ENCODE measurements at regions not wholly inside any gene's neighbourhood (a gene's known extent, or its start where the extent isn't known, plus 50 kb on each side); places are given as distances from the start of the nearest gene placed in this dataset.
"Not testable (repeated sequence)": the region's sequence is repeated elsewhere in the genome, so short reads cannot be mapped to it uniquely, and the experiment has no call there.

DNA sequence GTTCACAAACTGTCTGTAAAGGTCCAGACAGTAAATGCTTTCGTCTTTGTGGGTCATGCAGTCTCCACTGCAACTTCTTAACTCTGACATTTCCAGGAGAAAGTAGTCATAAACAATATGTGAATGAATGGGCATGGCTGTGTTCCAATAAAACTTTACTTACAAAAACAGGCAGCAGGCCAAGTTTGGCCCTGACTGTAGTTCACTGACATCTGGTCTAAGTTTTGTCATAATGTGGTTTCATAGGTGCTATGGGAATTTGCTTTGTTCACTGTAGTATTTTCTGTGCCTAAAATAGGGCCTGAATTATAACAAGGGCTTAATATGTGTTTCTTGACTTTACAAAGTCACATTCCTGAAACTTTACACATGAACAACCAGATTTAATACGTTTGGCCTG, 186.0 kb upstream of the KBTBD8 start:
- DNase-seq, result no peak

DNA sequence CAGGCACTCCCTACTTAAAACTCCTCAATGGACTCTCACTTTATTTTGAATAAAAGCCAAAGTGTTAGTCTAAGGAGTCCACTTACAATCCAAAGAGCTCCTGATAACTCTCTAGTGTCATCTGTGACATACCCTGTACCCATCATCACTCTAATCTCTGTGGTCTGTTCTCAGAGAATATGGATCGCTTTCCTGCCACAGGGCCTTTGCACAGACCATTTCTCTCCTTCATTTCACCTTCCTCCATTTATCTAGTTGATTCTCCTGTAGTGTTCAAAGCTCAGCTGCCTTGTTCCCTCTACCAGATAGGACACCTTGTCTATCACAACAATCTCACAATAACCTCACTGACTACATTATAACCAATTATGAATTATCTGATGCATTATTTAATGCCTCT, 185.4 kb upstream of the KBTBD8 start:
- DNase-seq, result no peak

DNA sequence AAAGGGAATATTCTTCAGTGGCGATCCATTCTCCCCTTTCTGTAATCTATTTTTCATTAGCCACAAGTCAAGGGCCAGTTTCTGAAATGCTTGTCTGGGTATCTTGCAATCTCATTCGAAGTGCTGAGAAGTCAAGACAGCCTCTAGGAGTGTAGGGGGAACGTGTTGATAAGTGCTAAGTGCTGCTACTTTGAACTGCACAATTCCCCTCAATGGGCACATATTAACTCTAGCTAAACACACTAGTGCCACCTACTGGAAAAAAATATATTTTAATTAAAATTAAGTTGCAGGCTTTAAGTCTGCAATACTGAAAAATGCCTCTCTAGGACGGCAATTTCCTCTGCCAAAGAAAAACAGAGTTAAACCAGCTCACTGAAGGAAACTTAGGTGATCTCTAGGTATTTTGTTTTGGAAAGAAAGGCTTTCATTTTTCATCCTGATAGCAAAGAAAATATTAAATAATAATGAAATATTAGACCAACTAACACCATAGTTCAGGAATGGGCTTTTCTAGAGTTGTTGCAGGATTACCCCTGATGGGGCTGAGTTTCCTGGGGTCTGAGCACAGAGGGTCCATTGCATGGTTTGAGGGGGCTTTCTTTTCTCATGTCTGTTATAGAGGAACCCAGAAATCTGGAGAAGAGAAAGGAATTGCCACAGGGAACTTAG, 181.9 kb upstream of the KBTBD8 start:
- DNase-seq, result peak; percentile 59

DNA sequence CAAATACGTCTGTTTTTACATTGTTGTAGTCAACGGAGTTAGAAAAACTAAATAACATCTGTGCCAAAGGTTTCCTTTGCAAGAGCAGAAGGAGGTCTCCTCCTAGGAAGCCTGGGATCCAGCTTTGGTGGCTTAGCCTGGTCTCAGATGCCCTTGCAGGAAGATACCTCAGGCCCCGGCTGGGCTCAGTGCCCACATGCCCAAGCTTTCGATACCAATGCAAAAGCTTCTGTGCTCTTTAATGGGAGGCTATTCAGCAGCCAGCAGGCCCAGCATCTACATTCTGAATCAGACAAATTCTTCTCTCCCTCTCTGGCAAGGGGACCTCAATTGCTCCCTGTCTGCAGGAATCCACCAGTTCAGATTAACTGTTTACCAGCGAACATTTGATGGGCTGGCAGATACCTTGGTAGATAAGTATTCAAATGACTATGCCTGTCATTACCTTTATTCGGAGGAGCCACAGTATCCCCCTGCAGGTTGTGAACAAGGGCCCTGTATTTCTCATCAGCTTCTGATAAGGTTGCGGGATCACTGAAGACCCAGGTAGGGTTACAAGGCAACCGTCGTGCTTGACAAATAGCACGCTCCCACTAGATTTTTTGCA, 180.1 kb upstream of the KBTBD8 start:
- DNase-seq, result no peak

DNA sequence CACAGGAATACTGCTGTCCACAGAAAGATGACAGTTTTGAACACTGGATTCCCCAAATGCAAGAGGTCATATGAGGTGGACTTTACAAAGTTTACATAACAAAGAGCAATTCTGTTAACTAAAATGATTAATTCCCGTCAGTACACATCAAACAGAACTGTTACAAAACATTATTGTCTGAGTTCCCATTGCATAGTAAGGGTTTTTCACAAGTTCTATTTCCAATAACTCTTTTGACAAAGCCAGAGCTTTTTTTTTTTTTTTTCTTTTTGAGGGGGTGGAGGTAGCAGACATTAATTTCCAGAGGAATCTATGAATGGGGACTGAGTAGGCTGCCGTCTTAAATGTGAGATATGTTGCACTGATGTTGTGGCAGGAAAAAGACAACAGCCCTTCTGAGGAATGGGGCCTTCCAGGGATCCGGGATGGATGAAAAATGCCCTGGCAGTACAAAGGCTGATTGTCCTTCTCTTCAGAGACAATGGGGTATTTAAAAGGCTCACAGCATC, 178.1 kb upstream of the KBTBD8 start:
- DNase-seq, result no peak

DNA sequence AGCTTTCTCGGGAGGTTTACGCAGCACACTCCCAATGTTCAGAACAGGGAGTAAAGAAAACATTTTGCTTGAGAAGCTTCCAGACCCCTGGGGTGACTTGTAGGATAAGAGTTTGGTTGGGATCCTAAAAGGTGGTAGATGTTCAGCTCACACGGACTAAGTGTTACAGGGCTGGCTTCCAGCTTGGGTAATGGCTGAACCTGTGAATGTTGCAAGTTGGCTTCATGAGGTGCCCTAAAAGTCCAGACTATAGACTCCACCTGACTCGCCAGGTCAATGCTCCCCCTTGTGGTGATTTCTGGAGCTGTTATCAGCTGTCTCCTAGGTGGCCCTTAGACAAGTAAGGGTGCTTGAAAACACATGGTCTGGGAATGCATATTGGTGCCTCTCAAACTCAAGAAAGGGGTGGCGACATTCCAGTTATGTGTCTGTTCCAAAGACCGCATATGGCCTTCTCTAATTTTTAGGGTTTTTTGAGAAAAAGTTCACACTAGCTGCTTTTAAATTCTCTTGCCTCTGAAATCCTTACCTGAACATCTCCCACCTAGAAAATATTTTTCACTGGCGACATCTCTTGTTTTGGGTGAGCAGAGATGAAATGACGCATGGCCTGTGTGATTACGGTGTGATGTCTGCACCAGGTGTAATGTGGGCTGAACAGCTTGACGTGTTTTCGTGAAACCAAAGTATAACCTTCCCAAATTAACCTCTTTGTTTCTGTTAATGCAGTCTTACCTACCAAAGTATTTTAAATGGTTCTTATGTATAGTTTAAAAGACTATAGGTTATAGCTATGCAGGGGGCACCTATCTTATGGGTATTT, 175.7 kb upstream of the KBTBD8 start:
- DNase-seq, result peak; percentile 59

DNA sequence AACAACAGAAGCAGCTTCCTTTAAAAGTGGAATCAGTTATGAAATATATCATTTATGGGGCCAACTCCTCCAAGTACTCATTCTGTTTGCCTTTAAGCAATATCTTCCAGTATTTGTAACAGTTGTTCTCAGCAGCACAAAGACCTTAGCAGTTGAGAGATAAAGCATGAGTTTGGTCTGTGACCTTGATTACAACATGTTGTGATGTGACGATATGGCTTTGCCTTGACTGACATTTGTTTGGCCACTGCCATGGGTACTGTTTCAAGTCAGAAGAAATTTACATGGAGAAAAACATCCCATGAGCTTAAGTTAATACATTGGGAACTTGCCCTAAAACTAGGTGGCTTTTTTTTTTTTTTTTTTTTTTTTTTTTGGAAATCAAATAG, 175.1 kb upstream of the KBTBD8 start:
- peak; percentile 16 for DNase-seq

DNA sequence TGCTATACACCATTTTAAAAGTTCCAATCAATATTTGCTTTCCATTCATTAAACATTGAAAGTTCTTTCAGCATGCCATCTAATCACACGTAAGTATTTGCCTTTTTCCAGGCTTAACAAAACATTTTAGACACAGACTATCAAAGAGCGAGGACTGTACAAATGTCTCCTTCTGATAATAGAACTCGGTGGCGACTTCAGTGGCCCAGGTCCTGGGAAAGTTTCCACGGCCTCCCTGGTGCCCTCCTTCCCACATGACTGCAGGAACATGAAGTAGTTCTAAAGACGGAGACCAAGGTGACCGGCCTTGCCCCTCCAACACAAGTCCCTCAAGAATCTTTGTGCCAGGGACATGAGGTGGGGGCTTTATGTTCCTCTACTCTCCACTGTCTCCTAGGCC, 174.6 kb upstream of the KBTBD8 start:
- DNase-seq, result no peak

DNA sequence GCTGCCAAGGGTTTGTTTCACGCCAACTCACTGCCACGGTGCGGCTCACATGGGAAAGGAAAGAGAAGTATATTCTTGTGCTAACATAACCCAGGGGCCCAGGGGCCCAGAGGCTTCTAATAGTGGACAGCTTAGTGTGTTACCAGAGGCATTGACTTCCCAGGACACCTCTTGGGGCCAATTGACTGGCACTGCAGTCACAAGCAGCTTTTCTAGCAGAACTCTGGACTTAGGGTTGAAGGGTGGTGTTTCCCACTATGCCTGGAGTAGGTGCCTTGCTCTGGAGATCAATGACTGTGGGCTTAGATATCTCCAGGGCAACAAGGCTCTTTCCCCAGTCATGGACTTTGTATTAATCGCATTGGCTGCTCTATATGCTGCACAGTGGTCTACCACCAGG, 172.7 kb upstream of the KBTBD8 start:
- DNase-seq, result no peak

DNA sequence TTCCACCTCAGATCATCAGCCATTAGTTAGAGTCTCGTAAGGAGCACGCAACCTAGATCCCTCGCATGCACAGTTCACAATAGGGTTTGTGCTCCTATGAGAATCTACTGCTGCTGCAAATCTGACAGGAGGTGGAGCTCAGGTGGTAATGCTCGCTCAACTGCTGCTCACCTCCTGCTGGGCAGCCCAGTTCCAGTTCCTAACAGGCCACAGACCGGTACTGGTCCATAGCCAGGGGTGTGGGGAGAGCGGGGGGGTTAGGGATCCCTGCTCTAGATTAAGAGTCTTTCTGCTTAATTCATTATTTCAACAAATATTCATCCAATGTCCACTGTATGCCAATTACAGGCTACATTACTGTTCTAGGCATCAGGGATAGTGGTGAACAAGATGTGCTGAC, 170.4 kb upstream of the KBTBD8 start:
- DNase-seq, result no peak

DNA sequence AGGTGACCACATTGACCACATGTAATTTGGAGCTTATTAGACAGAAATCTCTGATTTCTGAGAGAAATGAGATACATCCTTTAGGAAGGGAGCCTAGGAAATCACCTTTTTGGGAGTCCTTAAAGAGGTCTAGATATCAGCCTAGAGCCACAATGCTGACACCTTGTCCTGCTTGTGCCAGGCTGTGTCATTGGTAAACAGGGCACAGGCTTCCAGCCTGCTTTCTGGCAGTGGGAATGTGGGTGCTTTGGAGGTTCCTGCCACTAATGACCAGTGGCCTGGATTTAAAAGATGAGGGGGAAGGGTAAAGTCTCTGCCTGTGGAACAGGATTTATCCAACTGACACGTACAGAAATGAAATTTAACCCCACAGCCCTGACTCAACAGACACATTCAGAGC, 169.8 kb upstream of the KBTBD8 start:
- DNase-seq, result no peak

DNA sequence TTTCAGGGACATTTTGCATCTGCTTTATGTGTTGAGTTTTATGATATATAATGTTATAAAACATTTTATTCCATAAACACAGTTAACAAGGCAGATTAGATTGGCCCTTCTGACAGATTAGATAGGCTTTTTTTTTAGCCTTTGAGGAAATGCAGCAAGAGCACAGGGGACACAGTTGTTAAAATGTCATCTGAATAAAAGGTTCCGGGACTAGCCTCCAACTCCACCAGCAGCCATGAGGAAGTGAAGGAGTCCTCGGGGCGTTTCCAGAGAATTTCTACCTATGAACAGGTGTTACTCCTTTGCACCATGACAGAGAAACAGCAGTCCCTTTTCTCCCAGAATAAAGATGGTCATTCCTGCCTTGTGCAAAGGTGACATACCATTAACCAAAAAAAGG, 167.8 kb upstream of the KBTBD8 start:
- no peak for DNase-seq

DNA sequence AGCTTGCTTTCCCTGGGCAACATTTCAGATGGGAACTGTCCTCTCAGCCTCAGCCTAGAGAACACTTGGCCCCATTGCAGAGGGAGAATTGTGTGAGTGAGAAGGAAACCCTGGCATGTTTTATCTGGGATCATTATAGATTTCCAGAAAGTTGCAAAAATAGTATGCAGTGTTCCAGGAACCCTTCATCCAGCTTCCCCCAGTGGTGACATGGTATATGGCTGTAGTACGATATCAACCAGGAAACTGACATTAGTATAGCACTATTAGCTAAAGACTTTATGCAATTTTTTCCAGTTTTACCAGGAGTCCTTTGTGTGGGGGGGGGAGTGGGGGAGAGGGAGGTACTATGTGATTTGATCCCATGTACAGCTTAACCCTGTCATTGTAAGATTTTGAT, 166.2 kb upstream of the KBTBD8 start:
- no peak for DNase-seq

DNA sequence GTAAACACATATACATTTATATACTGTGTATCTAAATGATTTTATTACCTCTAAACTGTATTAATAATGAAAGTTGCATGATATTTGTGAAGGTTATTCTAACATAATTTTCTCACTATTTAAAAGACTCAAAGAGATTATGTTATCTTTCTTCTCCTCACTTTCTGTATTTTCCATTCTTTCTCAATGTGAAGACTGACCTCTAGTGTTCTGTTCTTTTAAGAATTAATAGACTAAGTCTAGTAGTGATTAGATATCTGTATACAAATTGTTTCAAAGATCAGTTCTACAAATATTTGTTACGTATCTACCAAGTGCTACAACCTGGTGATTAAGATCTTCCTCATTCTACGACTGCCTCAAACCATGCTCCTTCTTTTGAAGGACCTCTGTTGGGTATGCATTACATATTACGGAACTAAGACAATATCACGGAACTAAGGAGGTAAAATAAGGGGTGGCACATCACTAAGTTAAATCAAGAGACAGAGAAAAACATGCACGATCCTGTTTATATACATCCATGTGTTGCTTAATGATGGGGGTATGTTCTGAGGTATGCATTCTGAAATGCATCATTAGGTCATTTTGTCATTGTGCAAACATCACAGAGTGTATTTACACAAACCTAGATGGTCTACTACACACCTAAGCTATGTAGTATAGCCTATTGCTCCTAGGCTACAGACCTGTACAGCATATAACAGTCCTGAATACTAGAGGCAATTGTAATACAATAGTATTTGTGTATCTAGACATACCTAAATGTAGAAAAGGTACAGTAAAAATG, 161.5 kb upstream of the KBTBD8 start:
- peak; percentile 22 for DNase-seq

DNA sequence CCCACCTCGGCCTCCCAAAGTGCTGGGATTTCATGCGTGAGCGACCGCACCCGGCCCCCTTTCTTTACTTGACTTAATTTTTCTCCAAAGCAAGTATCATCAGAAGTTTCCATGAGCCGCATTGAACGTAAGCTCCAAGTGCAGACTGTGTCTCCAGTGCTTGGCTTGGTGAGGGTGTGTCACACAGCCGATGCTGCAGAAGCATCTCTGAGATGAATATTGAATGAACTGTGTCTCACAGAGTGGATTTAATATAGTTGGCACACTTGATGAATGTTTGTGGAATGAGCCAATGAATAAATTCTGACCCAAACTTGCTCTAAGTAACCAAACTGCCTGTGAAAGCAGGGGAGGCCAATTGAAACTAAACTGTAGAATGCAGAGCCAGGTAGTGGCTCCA, 159.4 kb upstream of the KBTBD8 start:
- no peak for DNase-seq

DNA sequence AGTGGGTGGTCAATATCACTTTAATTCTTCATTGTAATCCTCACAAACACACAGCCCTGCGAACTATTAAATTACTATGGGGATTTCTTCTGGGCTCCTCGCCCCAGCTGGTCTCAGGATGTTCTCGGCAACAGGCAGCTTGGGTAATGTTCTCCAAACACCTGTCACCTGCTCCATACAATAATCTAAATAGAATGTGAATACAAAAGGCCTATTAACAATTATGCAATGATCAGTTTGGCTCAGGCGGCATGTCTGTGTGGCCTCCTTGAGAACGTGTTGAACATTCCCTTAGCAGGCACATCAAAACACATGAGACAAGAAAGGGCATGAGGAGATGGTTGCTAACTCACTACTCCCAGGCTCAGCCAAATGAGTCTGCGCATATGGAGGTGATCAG, 158.6 kb upstream of the KBTBD8 start:
- DNase-seq, result no peak

DNA sequence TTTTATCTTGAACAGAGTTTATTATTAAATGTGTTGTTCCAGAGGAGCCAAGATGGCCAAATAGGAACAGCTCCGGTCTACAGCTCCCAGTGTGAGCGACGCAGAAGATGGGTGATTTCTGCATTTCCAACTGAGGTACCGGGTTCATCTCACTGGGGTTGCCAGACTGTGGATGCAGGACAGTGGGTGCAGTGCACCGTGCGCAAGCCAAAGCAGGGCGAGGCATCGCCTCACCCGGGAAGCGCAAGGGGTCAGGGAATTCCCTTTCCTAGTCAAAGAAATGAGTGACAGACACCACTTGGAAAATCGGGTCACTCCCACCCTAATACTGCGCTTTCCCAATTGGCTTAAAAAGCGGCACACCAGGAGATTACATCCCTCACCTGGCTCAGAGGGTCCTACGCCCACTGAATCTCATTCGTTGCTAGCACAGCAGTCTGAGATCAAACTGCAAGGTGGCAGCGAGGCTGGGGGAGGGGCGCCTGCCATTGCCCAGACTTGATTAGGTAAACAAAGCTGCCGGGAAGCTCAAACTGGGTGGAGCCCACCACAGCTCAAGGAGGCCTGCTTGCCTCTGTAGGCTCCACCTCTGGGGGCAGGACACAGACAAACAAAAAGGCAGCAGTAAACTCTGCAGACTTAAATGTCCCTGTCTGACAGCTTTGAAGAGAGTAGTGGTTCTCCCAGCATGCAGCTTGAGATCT, 155.2 kb upstream of the KBTBD8 start:
- DNase-seq, result not testable (repeated sequence)

DNA sequence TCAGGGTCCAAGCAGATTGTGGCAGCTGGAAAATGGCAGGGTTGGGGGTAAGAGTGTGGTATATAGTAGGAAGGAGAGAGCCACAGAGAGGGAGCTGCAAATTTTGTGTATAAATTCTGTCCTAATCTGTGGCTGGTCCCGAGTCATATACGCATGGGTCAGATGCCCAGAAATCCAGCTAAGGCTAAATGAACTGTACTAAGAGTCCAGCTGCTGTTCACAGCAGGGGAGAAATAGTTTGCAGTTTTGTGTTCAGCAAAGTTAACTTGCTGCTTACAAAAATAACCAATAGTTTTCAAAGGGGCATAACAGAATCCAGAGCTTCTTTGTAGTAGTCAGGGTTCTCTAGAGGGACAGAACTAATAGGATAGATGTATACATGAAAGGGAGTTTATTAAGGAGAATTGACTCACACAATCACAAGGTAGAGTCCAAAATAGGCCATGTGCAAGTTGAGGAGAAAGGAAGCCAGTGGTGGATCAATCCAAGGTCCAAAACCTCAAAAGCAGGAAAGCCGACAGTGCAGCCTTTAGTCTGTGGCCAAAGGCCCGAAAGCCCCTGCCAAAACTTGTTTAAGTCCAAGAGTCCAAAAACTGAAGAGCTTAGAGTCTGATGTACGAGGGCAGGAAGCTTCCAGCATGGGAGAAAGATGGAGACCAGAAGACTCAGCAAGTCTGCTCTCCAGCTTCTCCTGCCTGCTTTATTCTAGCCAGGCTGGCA, 146.1 kb upstream of the KBTBD8 start:
- DNase-seq, result no peak

DNA sequence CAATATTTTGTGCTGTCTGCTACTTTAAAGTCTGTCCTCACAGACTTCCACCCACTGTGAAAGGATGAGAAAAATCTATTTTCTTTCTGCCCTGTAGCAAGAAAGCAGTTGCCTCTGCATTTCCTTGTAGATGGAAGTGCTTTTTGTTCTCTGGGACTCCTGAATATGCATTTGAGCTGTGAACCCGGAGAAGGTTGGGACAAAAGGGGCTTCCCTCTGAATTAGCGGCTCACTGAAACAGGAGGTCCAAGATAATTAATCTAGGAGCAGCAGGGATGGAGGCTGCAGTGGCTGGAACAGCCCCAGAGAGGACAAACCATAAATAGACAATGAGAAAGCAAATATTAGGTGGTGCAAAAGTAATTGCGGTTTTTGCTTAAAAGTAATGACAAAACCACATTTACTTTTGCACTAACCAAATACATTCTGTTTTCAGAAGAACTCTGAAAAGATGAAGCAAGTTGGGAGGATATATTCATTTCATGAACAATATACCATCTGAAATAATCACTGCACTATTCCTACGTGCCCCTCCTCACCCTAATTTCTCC, 143.4 kb upstream of the KBTBD8 start:
- DNase-seq, result no peak

DNA sequence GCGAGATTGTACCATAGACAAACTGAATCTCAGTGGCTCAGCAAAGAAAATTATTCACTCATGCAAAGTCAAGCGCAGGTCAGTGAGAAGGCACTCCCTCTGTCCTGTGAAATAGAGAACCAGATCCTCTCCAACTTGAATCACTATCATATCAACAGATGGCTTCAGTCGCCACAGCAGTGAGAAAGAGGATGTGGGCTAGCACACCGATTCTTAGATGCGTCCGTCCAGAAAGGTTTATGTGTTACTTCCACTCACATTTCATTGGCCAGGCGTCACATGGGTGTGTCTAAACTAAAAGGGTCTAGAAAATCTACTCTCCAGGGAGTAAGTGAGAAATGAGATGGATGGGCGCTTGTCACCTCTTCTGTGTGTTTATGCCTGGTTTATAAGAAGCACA, 141.6 kb upstream of the KBTBD8 start:
- no peak for DNase-seq

DNA sequence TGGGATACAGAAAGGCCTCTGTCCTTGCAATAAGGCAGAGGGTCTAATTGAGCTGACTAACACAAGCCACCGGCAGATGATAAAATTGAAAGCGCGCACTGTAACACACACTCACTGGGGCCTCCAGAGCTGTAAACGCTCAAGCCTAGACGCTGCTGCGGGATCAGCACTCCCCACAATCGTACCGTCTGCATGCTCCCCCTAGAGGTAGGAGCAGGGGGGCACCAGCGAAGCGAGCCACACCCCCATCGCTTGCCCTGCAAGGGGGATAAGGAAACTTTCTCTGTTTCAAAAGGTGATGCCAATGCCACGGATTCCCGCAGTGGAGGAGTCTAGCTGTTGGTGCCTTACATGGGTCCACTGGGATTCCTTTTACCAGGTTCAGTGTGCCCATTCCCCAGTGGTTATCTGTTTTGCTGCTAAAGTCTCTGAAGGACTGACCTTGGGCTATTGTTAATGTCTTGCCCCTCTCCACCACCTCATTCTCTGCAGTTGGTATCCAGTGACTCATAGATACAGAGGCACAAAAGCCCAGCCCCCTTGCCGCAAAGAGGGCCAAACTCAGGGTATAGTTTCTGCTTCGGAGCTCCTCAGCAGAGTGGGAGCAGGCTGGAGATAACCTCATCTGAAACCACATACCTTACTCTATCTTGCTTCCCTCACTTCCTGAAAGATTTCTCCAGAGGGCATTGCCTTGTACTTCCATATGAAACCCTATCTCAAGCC, 139.3 kb upstream of the KBTBD8 start:
- DNase-seq, result no peak
